MM.1S (cell line): ENCODE measurements at regions not wholly inside any gene's neighbourhood (a gene's known extent, or its start where the extent isn't known, plus 50 kb on each side); places are given as distances from the start of the nearest gene placed in this dataset.

Source experiments
- DNase-seq: peaks from one replicate; pipeline ENCODE4 v3.0.0-alpha.2; 2015
- H2AFZ ChIP-seq: fragments of 300-600 bp; sonication (generic); 2 replicates; pipeline ENCODE4 v1.6.0; 2016; ENCODE audit warnings: antibody characterized with exemption, low read length
- H3F3A ChIP-seq: fragments of 300-600 bp; sonication (generic); 2 replicates; pipeline ENCODE4 v1.6.1; 2016; ENCODE audit warnings: mild to moderate bottlenecking, antibody characterized with exemption, low read length, moderate library complexity, mixed read lengths; ENCODE audit not compliant: insufficient read depth
- H3K27ac ChIP-seq: fragments of 300-600 bp; sonication (generic); 2 replicates; pipeline ENCODE4 v1.5.1; 2016; ENCODE audit warnings: mild to moderate bottlenecking, low read length
- H3K27me3 ChIP-seq: fragments of 300-600 bp; sonication (generic); replicated peaks from 2 replicates; pipeline ENCODE4 v1.6.0; 2016; ENCODE audit warnings: low read length; ENCODE audit not compliant: insufficient read depth
- H3K36me3 ChIP-seq: fragments of 300-600 bp; sonication (generic); replicated peaks from 2 replicates; pipeline ENCODE4 v1.6.1; 2016; ENCODE audit warnings: mild to moderate bottlenecking, low read length, mixed read lengths; ENCODE audit not compliant: insufficient read depth
- H3K4me1 ChIP-seq: fragments of 300-600 bp; sonication (generic); 2 replicates; pipeline ENCODE4 v1.6.1; 2016; ENCODE audit warnings: low read length, mixed read lengths
- H3K4me2 ChIP-seq: fragments of 300-600 bp; sonication (generic); 2 replicates; pipeline ENCODE4 v1.6.0; 2016; ENCODE audit warnings: low read depth, low read length
- H3K4me3 ChIP-seq: fragments of 300-600 bp; sonication (generic); 2 replicates; pipeline ENCODE4 v1.5.1; 2016; ENCODE audit warnings: low read length, mixed read lengths
- H3K79me2 ChIP-seq: fragments of 300-600 bp; sonication (generic); 2 replicates; pipeline ENCODE4 v1.6.1; 2016; ENCODE audit warnings: mixed run types, low read length, mixed read lengths
- H3K9ac ChIP-seq: fragments of 300-600 bp; sonication (generic); 2 replicates; pipeline ENCODE4 v1.6.1; 2016; ENCODE audit warnings: low read length, mixed read lengths
- H3K9me2 ChIP-seq: fragments of 300-600 bp; sonication (generic); replicated peaks from 2 replicates; pipeline ENCODE4 v1.6.1; 2016; ENCODE audit warnings: mild to moderate bottlenecking, low read length, mixed read lengths; ENCODE audit not compliant: insufficient read depth
- H3K9me3 ChIP-seq: fragments of 300-600 bp; sonication (generic); replicated peaks from 2 replicates; pipeline ENCODE4 v1.6.1; 2016; ENCODE audit warnings: mild to moderate bottlenecking, low read length, mixed read lengths; ENCODE audit not compliant: insufficient read depth
- H4K20me1 ChIP-seq: fragments of 300-600 bp; sonication (generic); 2 replicates; pipeline ENCODE4 v1.6.1; 2016; ENCODE audit warnings: mild to moderate bottlenecking, low read length, moderate library complexity, mixed read lengths; ENCODE audit not compliant: insufficient read depth
- CTCF ChIP-seq: fragments of 300-600 bp; sonication (generic); IDR thresholded peaks from 2 replicates; pipeline ENCODE4 v1.5.1; 2016; ENCODE audit warnings: antibody characterized with exemption, low read length, mixed read lengths
- EZH2 ChIP-seq: fragments of 300-600 bp; sonication (generic); optimal IDR thresholded peaks from 2 replicates; pipeline ENCODE3; 2017; ENCODE audit warnings: low read depth, mild to moderate bottlenecking, antibody characterized with exemption, low read length, mixed read lengths
- EZH2phosphoT487 ChIP-seq: fragments of 300-600 bp; sonication (generic); IDR thresholded peaks from 2 replicates; pipeline ENCODE4 v1.6.1; 2018; ENCODE audit warnings: antibody characterized with exemption, low read length

- H3K9ac ChIP-seq, result no peak overlapping the region
- no peaks in the 10 kb centered on the region for H3K9me2 ChIP-seq
- H2AFZ ChIP-seq, result no peak overlapping the region
- H3K4me3 ChIP-seq, result no peak overlapping the region
- no peaks in the 10 kb centered on the region for H3K36me3 ChIP-seq
- no peak for DNase-seq
- H3K9me3 ChIP-seq, result no peaks in the 10 kb centered on the region
- H3K27ac ChIP-seq, result no peak overlapping the region
- H3F3A ChIP-seq, result no peaks in the 10 kb centered on the region
- H3K4me1 ChIP-seq, result no peaks in the 10 kb centered on the region
- no peaks in the 10 kb centered on the region for H3K79me2 ChIP-seq
- H4K20me1 ChIP-seq, result no peaks in the 10 kb centered on the region
- no peak overlapping the region for H3K4me2 ChIP-seq
- no peaks in the 10 kb centered on the region for H3K27me3 ChIP-seq
- TF ChIP-seq EZH2phosphoT487, result no peak
- TF ChIP-seq EZH2, result no peak
- TF ChIP-seq CTCF, result no peak
Measured at GRCh38 chr1:184319879-184320278, 67.0 kb upstream of the C1orf21 start.

GRCh38 chr1:184322253-184322652 lies 64.6 kb upstream of the C1orf21 start:
- Histone ChIP-seq H3K4me2 (no peak overlapping the region), H3F3A (no peaks in the 10 kb centered on the region), H3K27ac (no peak overlapping the region), H3K9ac (no peak overlapping the region), H3K27me3 (no peaks in the 10 kb centered on the region), H3K9me2 (no peaks in the 10 kb centered on the region), H3K36me3 (no peaks in the 10 kb centered on the region), H4K20me1 (no peaks in the 10 kb centered on the region), H3K4me1 (no peaks in the 10 kb centered on the region), H3K4me3 (no peak overlapping the region), H3K79me2 (no peaks in the 10 kb centered on the region), H2AFZ (no peak overlapping the region), H3K9me3 (no peaks in the 10 kb centered on the region)
- TF ChIP-seq CTCF (no peak), EZH2phosphoT487 (no peak), EZH2 (no peak)
- DNase-seq, result no peak

GRCh38 chr1:184324972-184325371 lies 61.9 kb upstream of the C1orf21 start:
- Histone ChIP-seq H3K9me3 (no peaks in the 10 kb centered on the region), H4K20me1 (no peaks in the 10 kb centered on the region), H3K4me2 (no peak overlapping the region), H3K4me1 (no peaks in the 10 kb centered on the region), H2AFZ (no peak overlapping the region), H3K36me3 (no peaks in the 10 kb centered on the region), H3K4me3 (no peak overlapping the region), H3F3A (no peaks in the 10 kb centered on the region), H3K27me3 (no peaks in the 10 kb centered on the region), H3K79me2 (no peaks in the 10 kb centered on the region), H3K9ac (no peak overlapping the region), H3K27ac (no peak overlapping the region), H3K9me2 (no peaks in the 10 kb centered on the region)
- TF ChIP-seq EZH2 (no peak), CTCF (no peak), EZH2phosphoT487 (no peak)
- DNase-seq, result no peak
